Stomach (tissue), 4 donors: ENCODE measurements at regions not wholly inside any gene's neighbourhood (a gene's known extent, or its start where the extent isn't known, plus 50 kb on each side); places are given as distances from the start of the nearest gene placed in this dataset.

Experiments
- POLR2A ChIP-seq, 4 donors: fragments of 450-650 bp; IDR thresholded peaks; one replicate each; pipeline ENCODE4 v1.6.1; 2016; ENCODE audit warnings: antibody characterized with exemption in 4 of 4, control low read depth in 2 of 4, mild to moderate bottlenecking in 1 of 4, moderate library complexity in 1 of 4
- POLR2AphosphoS5 ChIP-seq, 3 donors: sonication (generic); formaldehyde crosslinking; IDR thresholded peaks; one replicate each; pipeline ENCODE4 v1.6.1; 2016; ENCODE audit warnings: antibody characterized with exemption in 3 of 3
- TF ChIP-seq, protein P1 (sequence below), 7 experiments: fragments of 450-650 bp in 4 of 7; fragments of 200-600 bp in 3 of 7; sonication (generic) in 3 of 7; IDR thresholded peaks; one replicate each; pipeline ENCODE4 v1.5.1; 2016 to 2019; ENCODE audit warnings: antibody characterized with exemption in 7 of 7, control low read depth in 2 of 7, mild to moderate bottlenecking in 1 of 7

DNA sequence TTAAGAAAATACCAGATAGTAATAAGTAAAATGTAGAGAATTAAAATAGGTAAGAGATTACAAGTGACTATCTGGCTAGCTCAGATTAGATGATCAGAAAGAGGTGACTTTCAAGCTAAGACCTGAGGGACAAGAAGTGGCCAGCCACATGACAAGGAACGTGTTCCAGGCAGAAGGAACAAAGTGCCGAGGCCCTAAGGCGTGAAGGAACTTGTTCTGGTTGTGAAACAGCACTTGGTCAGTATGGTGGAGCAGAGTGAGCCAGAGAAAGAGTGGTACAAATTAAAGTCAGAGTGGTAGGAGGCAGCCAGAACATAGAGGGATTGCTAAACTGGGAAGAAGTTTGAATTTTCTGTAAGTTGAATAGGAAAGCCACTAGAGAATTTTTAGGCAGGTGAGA is 73.6 kb downstream of the ADRB2 start:
- TF ChIP-seq POLR2A (IDR thresholded peaks at IDR 0.05) (no peak), POLR2AphosphoS5 (IDR thresholded peaks at IDR 0.05) (no peak)
- TF ChIP-seq, protein P1, sequence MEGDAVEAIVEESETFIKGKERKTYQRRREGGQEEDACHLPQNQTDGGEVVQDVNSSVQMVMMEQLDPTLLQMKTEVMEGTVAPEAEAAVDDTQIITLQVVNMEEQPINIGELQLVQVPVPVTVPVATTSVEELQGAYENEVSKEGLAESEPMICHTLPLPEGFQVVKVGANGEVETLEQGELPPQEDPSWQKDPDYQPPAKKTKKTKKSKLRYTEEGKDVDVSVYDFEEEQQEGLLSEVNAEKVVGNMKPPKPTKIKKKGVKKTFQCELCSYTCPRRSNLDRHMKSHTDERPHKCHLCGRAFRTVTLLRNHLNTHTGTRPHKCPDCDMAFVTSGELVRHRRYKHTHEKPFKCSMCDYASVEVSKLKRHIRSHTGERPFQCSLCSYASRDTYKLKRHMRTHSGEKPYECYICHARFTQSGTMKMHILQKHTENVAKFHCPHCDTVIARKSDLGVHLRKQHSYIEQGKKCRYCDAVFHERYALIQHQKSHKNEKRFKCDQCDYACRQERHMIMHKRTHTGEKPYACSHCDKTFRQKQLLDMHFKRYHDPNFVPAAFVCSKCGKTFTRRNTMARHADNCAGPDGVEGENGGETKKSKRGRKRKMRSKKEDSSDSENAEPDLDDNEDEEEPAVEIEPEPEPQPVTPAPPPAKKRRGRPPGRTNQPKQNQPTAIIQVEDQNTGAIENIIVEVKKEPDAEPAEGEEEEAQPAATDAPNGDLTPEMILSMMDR (IDR thresholded peaks at IDR 0.05) = no peak
